Loucy (cell line): ENCODE measurements at regions not wholly inside any gene's neighbourhood (a gene's known extent, or its start where the extent isn't known, plus 50 kb on each side); places are given as distances from the start of the nearest gene placed in this dataset.

ENCODE experiments used
- H2AFZ ChIP-seq: fragments of 200-600 bp; sonication (generic); 2 replicates; pipeline ENCODE4 v1.6.0; 2016; ENCODE audit warnings: antibody characterized with exemption, mild to moderate bottlenecking, low read length, moderate library complexity
- H3F3A ChIP-seq: fragments of 200-600 bp; 2 replicates; pipeline ENCODE4 v1.6.0; 2016; ENCODE audit warnings: antibody characterized with exemption, low read depth, mild to moderate bottlenecking
- H3K27me3 ChIP-seq: fragments of 200-600 bp; sonication (generic); 2 replicates; pipeline ENCODE4 v1.6.1; 2014; ENCODE audit warnings: low read length, mild to moderate bottlenecking; ENCODE audit not compliant: insufficient read depth, poor library complexity, severe bottlenecking
- H3K36me3 ChIP-seq: fragments of 200-600 bp; sonication (generic); 2 replicates; pipeline ENCODE4 v1.6.1; 2016; ENCODE audit warnings: low read length; ENCODE audit not compliant: insufficient read depth
- H3K4me1 ChIP-seq: fragments of 200-600 bp; sonication (generic); 2 replicates; pipeline ENCODE4 v1.5.1; 2014; ENCODE audit warnings: low read length, mild to moderate bottlenecking; ENCODE audit not compliant: insufficient read depth, poor library complexity, severe bottlenecking
- H3K4me2 ChIP-seq: fragments of 200-600 bp; sonication (generic); 2 replicates; pipeline ENCODE4 v1.6.0; 2014; ENCODE audit warnings: antibody characterized with exemption, low read length, low read depth, mild to moderate bottlenecking; ENCODE audit not compliant: poor library complexity, severe bottlenecking
- H3K4me3 ChIP-seq: fragments of 200-600 bp; sonication (generic); 2 replicates; pipeline ENCODE4 v1.5.1; 2014; ENCODE audit warnings: low read length, mild to moderate bottlenecking, mixed read lengths; ENCODE audit not compliant: poor library complexity, severe bottlenecking
- H3K79me2 ChIP-seq: fragments of 200-600 bp; sonication (generic); 2 replicates; pipeline ENCODE4 v1.6.1; 2014; ENCODE audit warnings: low read length; ENCODE audit not compliant: insufficient read depth
- H3K9ac ChIP-seq: fragments of 200-600 bp; sonication (generic); 2 replicates; pipeline ENCODE4 v1.6.0; 2014; ENCODE audit warnings: mild to moderate bottlenecking, low read depth, low read length, moderate library complexity; ENCODE audit not compliant: poor library complexity, severe bottlenecking
- H3K9me2 ChIP-seq: fragments of 200-600 bp; sonication (generic); replicated peaks from 2 replicates; pipeline ENCODE4 v1.6.1; 2016; ENCODE audit warnings: low read depth, low read length, mixed read lengths
- H3K9me3 ChIP-seq: fragments of 200-600 bp; sonication (generic); 2 replicates; pipeline ENCODE4 v1.6.1; 2014; ENCODE audit warnings: mild to moderate bottlenecking, antibody characterized with exemption, low read length, low read depth; ENCODE audit not compliant: insufficient read depth
- H4K20me1 ChIP-seq: fragments of 200-600 bp; sonication (generic); 2 replicates; pipeline ENCODE4 v1.6.0; 2014; ENCODE audit warnings: antibody characterized with exemption, low read length, mild to moderate bottlenecking; ENCODE audit not compliant: insufficient read depth, poor library complexity, severe bottlenecking
- EZH2phosphoT487 ChIP-seq: fragments of 200-600 bp; IDR thresholded peaks from 2 replicates; pipeline ENCODE4 v1.6.1; 2018; ENCODE audit warnings: antibody characterized with exemption, mild to moderate bottlenecking, moderate library complexity, borderline replicate concordance
- TF ChIP-seq, protein P1 (sequence below): fragments of 200-600 bp; sonication (generic); conservative IDR thresholded peaks from 2 replicates; pipeline ENCODE4 v1.5.1; 2014; ENCODE audit warnings: mild to moderate bottlenecking, antibody characterized with exemption, low read length

DNA sequence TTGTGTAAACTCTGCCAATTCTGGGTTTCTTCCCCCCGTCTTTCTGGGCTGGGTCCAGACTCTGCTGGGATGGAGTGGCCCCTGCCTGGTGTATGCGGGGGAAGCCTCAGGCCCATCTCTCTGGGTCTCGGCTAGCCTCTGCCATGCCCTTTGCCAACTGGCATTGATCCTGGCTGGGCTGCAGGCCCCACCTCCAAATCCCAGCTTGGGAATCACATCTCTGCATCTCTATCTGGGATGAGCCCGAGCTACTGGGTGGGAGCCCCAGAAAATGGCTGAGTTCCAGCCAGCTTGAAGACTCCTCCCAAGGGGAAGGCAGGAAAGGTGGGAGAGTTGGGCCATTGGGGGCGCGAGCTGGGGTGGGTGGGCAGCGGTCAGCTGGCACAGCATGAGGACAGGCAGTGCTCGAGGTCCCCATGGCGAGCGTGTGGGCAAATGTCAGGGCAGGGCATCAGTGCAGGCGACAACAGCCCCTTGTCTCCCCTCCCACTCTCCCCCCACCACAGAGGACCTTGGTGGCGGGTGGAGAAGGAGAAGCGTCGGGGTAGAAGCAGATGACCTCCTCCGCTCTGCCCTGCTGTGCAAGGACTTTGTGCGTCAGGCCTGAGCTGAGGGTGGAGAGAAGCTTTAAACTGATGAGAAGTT lies 139.4 kb downstream of the ASB1 start:
- TF ChIP-seq, protein P1, sequence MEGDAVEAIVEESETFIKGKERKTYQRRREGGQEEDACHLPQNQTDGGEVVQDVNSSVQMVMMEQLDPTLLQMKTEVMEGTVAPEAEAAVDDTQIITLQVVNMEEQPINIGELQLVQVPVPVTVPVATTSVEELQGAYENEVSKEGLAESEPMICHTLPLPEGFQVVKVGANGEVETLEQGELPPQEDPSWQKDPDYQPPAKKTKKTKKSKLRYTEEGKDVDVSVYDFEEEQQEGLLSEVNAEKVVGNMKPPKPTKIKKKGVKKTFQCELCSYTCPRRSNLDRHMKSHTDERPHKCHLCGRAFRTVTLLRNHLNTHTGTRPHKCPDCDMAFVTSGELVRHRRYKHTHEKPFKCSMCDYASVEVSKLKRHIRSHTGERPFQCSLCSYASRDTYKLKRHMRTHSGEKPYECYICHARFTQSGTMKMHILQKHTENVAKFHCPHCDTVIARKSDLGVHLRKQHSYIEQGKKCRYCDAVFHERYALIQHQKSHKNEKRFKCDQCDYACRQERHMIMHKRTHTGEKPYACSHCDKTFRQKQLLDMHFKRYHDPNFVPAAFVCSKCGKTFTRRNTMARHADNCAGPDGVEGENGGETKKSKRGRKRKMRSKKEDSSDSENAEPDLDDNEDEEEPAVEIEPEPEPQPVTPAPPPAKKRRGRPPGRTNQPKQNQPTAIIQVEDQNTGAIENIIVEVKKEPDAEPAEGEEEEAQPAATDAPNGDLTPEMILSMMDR: no peak
- TF ChIP-seq EZH2phosphoT487: no peak
- no peaks in the 10 kb centered on the region for H3K9me3 ChIP-seq
- H4K20me1 ChIP-seq: no peaks in the 10 kb centered on the region
- H3K4me3 ChIP-seq: no peak overlapping the region
- no peaks in the 10 kb centered on the region for H3K36me3 ChIP-seq
- H3K27me3 ChIP-seq: no peaks in the 10 kb centered on the region
- H3K4me2 ChIP-seq: no peak overlapping the region
- no peaks in the 10 kb centered on the region for H3K4me1 ChIP-seq
- H2AFZ ChIP-seq: no peak overlapping the region
- no peaks in the 10 kb centered on the region for H3F3A ChIP-seq
- no peaks in the 10 kb centered on the region for H3K9me2 ChIP-seq
- no peak overlapping the region for H3K9ac ChIP-seq
- no peaks in the 10 kb centered on the region for H3K79me2 ChIP-seq

DNA sequence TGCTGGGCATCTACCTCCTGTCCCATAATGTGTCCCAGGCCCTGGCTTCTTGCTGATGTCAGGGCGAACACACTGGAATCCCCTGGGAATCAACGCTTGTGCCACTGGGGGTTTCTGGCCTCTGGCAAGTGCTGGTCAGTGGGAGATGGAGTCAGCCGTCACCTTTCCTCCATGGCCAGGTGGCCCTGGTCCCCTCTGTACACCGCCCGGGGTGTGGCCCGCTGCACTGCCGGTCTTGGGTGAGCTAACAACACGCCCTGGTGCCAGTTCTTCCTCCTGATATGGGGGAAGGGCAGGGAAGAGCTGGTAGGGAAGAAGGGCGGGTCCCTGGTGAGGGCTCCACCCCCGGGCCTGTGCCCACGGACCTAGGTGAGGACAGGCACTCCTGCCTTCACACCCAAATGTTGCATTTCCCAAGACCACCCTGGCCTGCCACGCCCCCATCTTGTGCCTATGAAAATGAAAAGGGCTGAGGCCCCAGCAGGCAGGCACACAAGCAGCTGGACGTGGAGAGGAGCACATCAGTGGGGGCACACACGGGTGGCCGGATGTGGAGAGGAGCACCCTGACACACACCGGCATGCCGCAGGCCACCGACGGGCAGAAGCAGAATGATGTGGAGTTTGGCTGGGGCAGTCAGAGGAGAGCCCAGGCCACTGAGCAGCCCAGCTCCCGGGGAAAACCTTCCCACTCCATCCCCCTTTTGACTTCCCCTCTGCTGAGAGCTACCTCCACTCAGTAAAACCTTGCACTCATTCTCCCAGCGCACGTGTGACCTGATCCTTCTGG lies 140.5 kb downstream of the ASB1 start:
- TF ChIP-seq, protein P1: no peak
- no peak for TF ChIP-seq EZH2phosphoT487
- no peaks in the 10 kb centered on the region for H3K36me3 ChIP-seq
- H3K4me1 ChIP-seq: no peaks in the 10 kb centered on the region
- no peak overlapping the region for H2AFZ ChIP-seq
- no peaks in the 10 kb centered on the region for H3K79me2 ChIP-seq
- no peaks in the 10 kb centered on the region for H3K9me2 ChIP-seq
- no peaks in the 10 kb centered on the region for H3K9me3 ChIP-seq
- H3K4me2 ChIP-seq: no peak overlapping the region
- H3K4me3 ChIP-seq: no peak overlapping the region
- no peaks in the 10 kb centered on the region for H3K27me3 ChIP-seq
- no peaks in the 10 kb centered on the region for H3F3A ChIP-seq
- H3K9ac ChIP-seq: no peak overlapping the region
- H4K20me1 ChIP-seq: no peaks in the 10 kb centered on the region

DNA sequence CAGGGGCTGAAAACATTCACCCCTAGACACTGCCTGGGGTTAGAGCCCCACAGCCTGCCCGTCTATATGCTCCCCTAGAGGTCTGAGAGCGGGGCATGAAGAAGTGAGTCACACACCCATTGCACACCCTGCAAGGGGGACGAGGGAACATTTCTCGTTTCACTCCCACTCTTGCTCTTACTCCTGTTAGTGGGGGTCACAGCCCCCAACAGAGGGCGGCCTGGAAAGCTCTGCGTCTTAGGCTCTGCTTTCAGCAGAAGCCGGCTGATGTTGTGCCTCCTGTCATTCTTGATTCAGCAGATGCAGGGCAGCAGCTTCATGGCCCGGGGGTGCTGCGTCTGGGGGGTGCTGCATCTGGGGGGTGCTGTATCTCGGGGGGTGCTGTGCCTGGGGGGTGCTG lies 141.3 kb downstream of the ASB1 start:
- Histone ChIP-seq H3K4me1 (no peaks in the 10 kb centered on the region), H3F3A (no peaks in the 10 kb centered on the region), H4K20me1 (no peaks in the 10 kb centered on the region), H3K9me2 (no peaks in the 10 kb centered on the region), H3K4me2 (no peak overlapping the region), H3K4me3 (no peak overlapping the region), H2AFZ (no peak overlapping the region), H3K9me3 (no peaks in the 10 kb centered on the region), H3K9ac (no peak overlapping the region), H3K27me3 (no peaks in the 10 kb centered on the region), H3K79me2 (no peaks in the 10 kb centered on the region), H3K36me3 (no peaks in the 10 kb centered on the region)
- TF ChIP-seq, protein P1: no peak
- TF ChIP-seq EZH2phosphoT487: no peak
